Brain microvascular endothelial cell (primary cell): ENCODE measurements at regions not wholly inside any gene's neighbourhood (a gene's known extent, or its start where the extent isn't known, plus 50 kb on each side); places are given as distances from the start of the nearest gene placed in this dataset.

Source experiments
- DNase-seq: peaks from one replicate; pipeline ENCODE4 v3.0.0-alpha.2; 2020
- H3K27ac ChIP-seq: fragments of 250-450 bp; sonication (Bioruptor Pico); 2 replicates; pipeline ENCODE4 v1.5.1; 2020; ENCODE audit warnings: mild to moderate bottlenecking, moderate library complexity
- H3K27me3 ChIP-seq: fragments of 250-450 bp; sonication (Bioruptor Pico); replicated peaks from 2 replicates; pipeline ENCODE4 v1.5.1; 2020; ENCODE audit warnings: mild to moderate bottlenecking
- H3K36me3 ChIP-seq: fragments of 250-450 bp; sonication (Bioruptor Pico); replicated peaks from 2 replicates; pipeline ENCODE4 v1.5.1; 2020; ENCODE audit warnings: mild to moderate bottlenecking
- H3K4me3 ChIP-seq: 2 replicates; pipeline ENCODE4 v1.5.1; 2011; ENCODE audit warnings: low read depth, mild to moderate bottlenecking, control low read depth, low read length, moderate library complexity
- CTCF ChIP-seq: IDR thresholded peaks from 2 replicates; pipeline ENCODE4 v1.5.1; 2011; ENCODE audit warnings: low read depth, mild to moderate bottlenecking, moderate library complexity, low read length, control low read depth, inconsistent platforms; ENCODE audit errors: missing control alignments
- in situ Hi-C: cut with HindIII; loops from 2 replicates; pipeline ENCODE4 v1.10.0; 2017; ENCODE audit warnings: low sequenced_read_pairs, low pct_ligation_motif_present

DNA sequence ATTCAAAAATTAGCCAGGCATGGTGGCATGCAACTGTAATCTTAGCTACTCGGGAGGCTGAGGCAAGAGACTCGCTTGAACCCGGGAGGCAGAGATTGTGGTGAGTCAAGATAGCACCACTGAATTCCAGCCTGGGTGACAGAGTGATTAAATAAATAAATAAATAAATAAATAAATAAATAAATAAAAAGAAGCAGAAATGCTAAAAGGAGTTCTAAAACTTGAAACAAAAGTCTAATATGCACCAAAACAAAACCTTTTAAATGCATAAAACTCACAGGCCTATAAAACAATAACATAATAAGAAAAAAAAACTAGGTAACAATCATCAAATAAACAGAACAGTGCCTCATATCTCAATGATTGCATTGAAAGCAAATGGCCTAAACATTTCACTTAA lies 1458.9 kb downstream of the AMY1C start:
- Histone ChIP-seq H3K27me3 (no peaks in the 10 kb centered on the region), H3K27ac (no peak overlapping the region), H3K36me3 (no peaks in the 10 kb centered on the region), H3K4me3 (no peak overlapping the region)
- no peak for TF ChIP-seq CTCF
- in situ Hi-C loops, result no loop called here
- DNase-seq, result no peak

DNA sequence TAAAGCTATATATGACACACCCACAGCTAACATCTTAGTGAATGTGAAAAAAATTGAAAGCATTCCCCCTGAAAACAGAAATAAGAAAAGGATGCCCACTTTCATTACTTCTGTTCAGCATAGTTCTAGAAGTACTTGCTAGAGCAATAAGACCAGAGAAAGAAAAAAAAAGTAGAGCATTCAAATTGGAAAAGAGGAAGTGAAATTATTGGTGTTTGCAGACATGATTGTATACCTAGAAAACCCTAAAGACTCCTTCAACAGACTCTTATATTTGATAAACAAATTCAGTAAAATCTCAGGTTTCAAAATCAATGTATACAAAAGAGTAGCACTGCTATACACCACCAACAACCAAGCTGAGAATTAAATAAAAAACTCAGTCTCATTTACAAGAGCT lies 1461.0 kb downstream of the AMY1C start:
- Histone ChIP-seq H3K27me3 (no peaks in the 10 kb centered on the region), H3K36me3 (no peaks in the 10 kb centered on the region), H3K27ac (no peak overlapping the region), H3K4me3 (no peak overlapping the region)
- in situ Hi-C loops, result no loop called here
- TF ChIP-seq CTCF, result no peak
- no peak for DNase-seq

DNA sequence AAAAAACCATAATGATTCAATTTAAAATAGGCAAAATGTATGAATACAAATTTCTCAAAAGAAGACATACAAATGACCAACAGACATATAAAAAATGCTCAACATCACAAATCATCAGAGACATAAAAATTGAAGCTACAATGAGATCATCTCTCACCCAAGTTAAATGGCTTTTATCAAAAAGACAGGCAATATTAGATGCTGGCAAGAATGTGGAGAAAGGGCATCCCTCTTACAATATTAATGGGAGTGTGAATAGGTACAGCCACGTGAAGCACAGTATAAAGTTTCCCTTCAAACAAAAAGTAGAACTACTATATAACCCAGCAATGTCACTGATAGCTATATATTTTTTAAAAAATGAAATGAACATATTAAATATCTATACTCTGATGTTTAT lies 1481.7 kb downstream of the AMY1C start:
- no peak overlapping the region for H3K27ac ChIP-seq
- no peak for TF ChIP-seq CTCF
- in situ Hi-C loops, result no loop called here

DNA sequence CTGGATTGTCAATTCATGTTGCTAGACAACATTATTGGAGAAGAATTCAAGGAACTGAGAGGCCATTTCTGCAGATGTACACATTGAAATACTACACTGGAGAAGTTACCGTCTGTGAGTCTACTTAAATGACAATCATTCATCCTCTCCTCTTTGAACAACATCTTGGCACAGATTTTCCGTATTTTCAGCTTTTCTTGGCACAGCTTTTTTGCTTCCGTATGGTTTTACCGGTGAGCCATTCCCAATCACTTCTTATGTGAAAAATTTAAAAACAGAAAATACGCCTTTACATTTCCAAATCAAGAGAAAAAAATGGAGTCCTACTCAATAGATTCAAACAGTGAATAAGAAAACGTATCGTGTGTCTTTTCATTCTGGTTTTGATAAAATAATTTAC lies 1493.7 kb downstream of the AMY1C start:
- TF ChIP-seq CTCF, result no peak
- H3K36me3 ChIP-seq, result no peaks in the 10 kb centered on the region
- DNase-seq, result no peak
- in situ Hi-C loops, result no loop called here
- H3K27ac ChIP-seq, result no peak overlapping the region
- no peaks in the 10 kb centered on the region for H3K27me3 ChIP-seq
- H3K4me3 ChIP-seq, result no peak overlapping the region

More for the DNA sequence above, 1481.7 kb downstream of the AMY1C start:
- H3K4me3 ChIP-seq, result no peak overlapping the region
- no peaks in the 10 kb centered on the region for H3K27me3 ChIP-seq
- DNase-seq, result no peak
- H3K36me3 ChIP-seq, result no peaks in the 10 kb centered on the region

- no peak overlapping the region for H3K4me3 ChIP-seq
- in situ Hi-C loops, result no loop called here
- H3K27ac ChIP-seq, result no peak overlapping the region
- H3K36me3 ChIP-seq, result no peaks in the 10 kb centered on the region
- TF ChIP-seq CTCF, result no peak
- no peaks in the 10 kb centered on the region for H3K27me3 ChIP-seq
- DNase-seq, result no peak
These were observed 1494.3 kb downstream of the AMY1C start for GRCh38 chr1:105243969-105244368.

GRCh38 chr1:105254906-105255305 lies 1505.2 kb downstream of the AMY1C start:
- Histone ChIP-seq H3K36me3 (no peaks in the 10 kb centered on the region), H3K27ac (no peak overlapping the region), H3K27me3 (no peaks in the 10 kb centered on the region), H3K4me3 (no peak overlapping the region)
- in situ Hi-C loops, result no loop called here
- no peak for DNase-seq
- no peak for TF ChIP-seq CTCF
